GM23338 (cell line): ENCODE measurements at regions not wholly inside any gene's neighbourhood (a gene's known extent, or its start where the extent isn't known, plus 50 kb on each side); places are given as distances from the start of the nearest gene placed in this dataset.

ENCODE experiments used
- ATAC-seq: fragments of 200-7000 bp; cut with Tn5 transposase; 3 replicates; pipeline ENCODE4 v1.9.1; 2020
- DNase-seq: peaks from one replicate; pipeline ENCODE4 v3.0.0-alpha.2; 2015; ENCODE audit warnings: low spot score
- H2AFZ ChIP-seq: fragments of 200-600 bp; sonication (generic); 2 replicates; pipeline ENCODE4 v1.8.0; 2016; ENCODE audit warnings: antibody characterized with exemption, mild to moderate bottlenecking, moderate library complexity
- H3F3A ChIP-seq: fragments of 200-600 bp; sonication (generic); replicated peaks from 2 replicates; pipeline ENCODE4 v1.8.0; 2017; ENCODE audit warnings: antibody characterized with exemption, mixed run types, low read depth
- H3K27ac ChIP-seq: fragments of 200-600 bp; sonication (generic); 2 replicates; pipeline ENCODE4 v1.6.1; 2016; ENCODE audit warnings: low read depth
- H3K27me3 ChIP-seq: fragments of 200-600 bp; sonication (generic); 2 replicates; pipeline ENCODE4 v1.8.0; 2016; ENCODE audit warnings: mild to moderate bottlenecking, mixed run types, moderate library complexity; ENCODE audit not compliant: insufficient read depth
- H3K36me3 ChIP-seq: fragments of 200-600 bp; sonication (generic); 2 replicates; pipeline ENCODE4 v1.8.0; 2016; ENCODE audit warnings: mild to moderate bottlenecking; ENCODE audit not compliant: insufficient read depth
- H3K4me1 ChIP-seq: fragments of 200-600 bp; sonication (generic); 2 replicates; pipeline ENCODE4 v1.8.0; 2016; ENCODE audit warnings: mild to moderate bottlenecking, moderate library complexity; ENCODE audit not compliant: insufficient read depth
- H3K4me2 ChIP-seq: fragments of 200-600 bp; sonication (generic); 2 replicates; pipeline ENCODE4 v1.7.1; 2017; ENCODE audit warnings: mixed run types
- H3K4me3 ChIP-seq: fragments of 200-600 bp; sonication (generic); 2 replicates; pipeline ENCODE4 v1.6.1; 2016; ENCODE audit warnings: mixed run types
- H3K79me2 ChIP-seq: fragments of 200-600 bp; sonication (generic); replicated peaks from 2 replicates; pipeline ENCODE4 v1.8.0; 2017; ENCODE audit warnings: mild to moderate bottlenecking; ENCODE audit not compliant: insufficient read depth
- H3K9me2 ChIP-seq: fragments of 200-600 bp; sonication (generic); 2 replicates; pipeline ENCODE4 v1.8.0; 2017; ENCODE audit not compliant: insufficient read depth
- H4K20me1 ChIP-seq: fragments of 200-600 bp; sonication (generic); replicated peaks from 2 replicates; pipeline ENCODE4 v1.8.0; 2017; ENCODE audit warnings: mild to moderate bottlenecking; ENCODE audit not compliant: insufficient read depth
- H3K27ac Mint-ChIP-seq: 2 replicates; pipeline ENCODE4 v1.8.0; 2020; ENCODE audit warnings: inconsistent platforms, mild to moderate bottlenecking, moderate library complexity, mixed read lengths
- H3K27me3 Mint-ChIP-seq: 3 replicates; pipeline ENCODE4 v1.8.0; 2022; ENCODE audit warnings: low read depth, mild to moderate bottlenecking, moderate library complexity, mixed read lengths, inconsistent platforms; ENCODE audit not compliant: insufficient read depth, poor library complexity
- H3K36me3 Mint-ChIP-seq: 3 replicates; pipeline ENCODE4 v1.8.0; 2021; ENCODE audit warnings: low read depth, mild to moderate bottlenecking, inconsistent platforms, moderate library complexity, mixed read lengths
- H3K4me1 Mint-ChIP-seq: 3 replicates; pipeline ENCODE4 v1.8.0; 2020; ENCODE audit warnings: mild to moderate bottlenecking, inconsistent platforms, mixed read lengths
- H3K4me3 Mint-ChIP-seq: 3 replicates; pipeline ENCODE4 v1.8.0; 2021; ENCODE audit warnings: moderate library complexity, mild to moderate bottlenecking, inconsistent platforms, mixed read lengths
- H3K9me3 Mint-ChIP-seq: 3 replicates; pipeline ENCODE4 v1.8.0; 2020; ENCODE audit warnings: moderate library complexity, mild to moderate bottlenecking, inconsistent platforms, mixed read lengths
- CREB1 ChIP-seq: fragments of 250-450 bp; sonication (Bioruptor Pico); IDR thresholded peaks from 2 replicates; pipeline ENCODE4 v1.5.0; 2020; ENCODE audit warnings: low read depth, mild to moderate bottlenecking, moderate library complexity
- CTCF ChIP-seq, 2 experiments: fragments of 200-600 bp in 1 of 2; sonication (generic) in 1 of 2; conservative IDR thresholded peaks; 2 replicates each; pipeline versions ENCODE4 v1.5.1 to v1.6.1; 2016 to 2017; ENCODE audit warnings: antibody characterized with exemption in 2 of 2, low read depth in 2 of 2, mild to moderate bottlenecking in 2 of 2, moderate library complexity in 1 of 2
- ETS1 ChIP-seq: IDR thresholded peaks from 2 replicates; pipeline ENCODE4 v1.6.1; 2016; ENCODE audit warnings: antibody characterized with exemption
- EZH2 ChIP-seq: fragments of 200-600 bp; sonication (generic); IDR thresholded peaks from one replicate; pipeline ENCODE4 v1.8.0; 2017; ENCODE audit warnings: antibody characterized with exemption, mild to moderate bottlenecking, low read depth; ENCODE audit not compliant: unreplicated experiment
- EZH2phosphoT487 ChIP-seq: fragments of 200-600 bp; sonication (generic); IDR thresholded peaks from one replicate; pipeline ENCODE4 v1.8.1; 2018; ENCODE audit warnings: antibody characterized with exemption; ENCODE audit not compliant: unreplicated experiment
- JUNB ChIP-seq: IDR thresholded peaks from one replicate; pipeline ENCODE4 v1.6.1; 2016; ENCODE audit warnings: antibody characterized with exemption; ENCODE audit not compliant: unreplicated experiment
- NANOG ChIP-seq: IDR thresholded peaks from 2 replicates; pipeline ENCODE4 v1.6.1; 2016; ENCODE audit warnings: antibody characterized with exemption, borderline replicate concordance
- POLR2AphosphoS5 ChIP-seq: IDR thresholded peaks from 2 replicates; pipeline ENCODE4 v1.6.1; 2016; ENCODE audit warnings: antibody characterized with exemption, low read depth
- REST ChIP-seq: IDR thresholded peaks from one replicate; pipeline ENCODE4 v1.6.1; 2018; ENCODE audit warnings: antibody characterized with exemption; ENCODE audit not compliant: unreplicated experiment
- STAT1 ChIP-seq: IDR thresholded peaks from one replicate; pipeline ENCODE4 v1.6.1; 2016; ENCODE audit warnings: antibody characterized with exemption; ENCODE audit not compliant: unreplicated experiment
- ZNF114 ChIP-seq: fragments of 250-450 bp; sonication (Bioruptor Pico); IDR thresholded peaks from 2 replicates; pipeline ENCODE4 v1.5.0; 2020; ENCODE audit warnings: mild to moderate bottlenecking, moderate library complexity
- ZNF331 ChIP-seq: fragments of 250-450 bp; sonication (Bioruptor Pico); IDR thresholded peaks from 2 replicates; pipeline ENCODE4 v1.5.0; 2020; ENCODE audit warnings: low read depth, mild to moderate bottlenecking, moderate library complexity
- TF ChIP-seq, protein P1 (sequence below): fragments of 250-450 bp; sonication (Bioruptor Pico); IDR thresholded peaks from 2 replicates; pipeline ENCODE4 v1.5.0; 2020; ENCODE audit warnings: mild to moderate bottlenecking, moderate library complexity

GRCh38 chr2:186032930-186033329 lies 294.3 kb downstream of the FSIP2 start (continued):
- TF ChIP-seq ZNF331: no peak
- TF ChIP-seq EZH2: no peak
- TF ChIP-seq JUNB: no peak

- TF ChIP-seq CTCF (conservative IDR thresholded peaks at IDR 0.05; ENCODE audit: low read depth in 2 of 2) (no peak), EZH2 (no peak), CREB1 (CRISPR knock-in tag) (no peak), STAT1 (no peak), JUNB (no peak), EZH2phosphoT487 (no peak), ZNF114 (CRISPR knock-in tag) (no peak), NANOG (no peak), POLR2AphosphoS5 (no peak), ETS1 (no peak), ZNF331 (no peak), REST (no peak)
- TF ChIP-seq, protein P1, sequence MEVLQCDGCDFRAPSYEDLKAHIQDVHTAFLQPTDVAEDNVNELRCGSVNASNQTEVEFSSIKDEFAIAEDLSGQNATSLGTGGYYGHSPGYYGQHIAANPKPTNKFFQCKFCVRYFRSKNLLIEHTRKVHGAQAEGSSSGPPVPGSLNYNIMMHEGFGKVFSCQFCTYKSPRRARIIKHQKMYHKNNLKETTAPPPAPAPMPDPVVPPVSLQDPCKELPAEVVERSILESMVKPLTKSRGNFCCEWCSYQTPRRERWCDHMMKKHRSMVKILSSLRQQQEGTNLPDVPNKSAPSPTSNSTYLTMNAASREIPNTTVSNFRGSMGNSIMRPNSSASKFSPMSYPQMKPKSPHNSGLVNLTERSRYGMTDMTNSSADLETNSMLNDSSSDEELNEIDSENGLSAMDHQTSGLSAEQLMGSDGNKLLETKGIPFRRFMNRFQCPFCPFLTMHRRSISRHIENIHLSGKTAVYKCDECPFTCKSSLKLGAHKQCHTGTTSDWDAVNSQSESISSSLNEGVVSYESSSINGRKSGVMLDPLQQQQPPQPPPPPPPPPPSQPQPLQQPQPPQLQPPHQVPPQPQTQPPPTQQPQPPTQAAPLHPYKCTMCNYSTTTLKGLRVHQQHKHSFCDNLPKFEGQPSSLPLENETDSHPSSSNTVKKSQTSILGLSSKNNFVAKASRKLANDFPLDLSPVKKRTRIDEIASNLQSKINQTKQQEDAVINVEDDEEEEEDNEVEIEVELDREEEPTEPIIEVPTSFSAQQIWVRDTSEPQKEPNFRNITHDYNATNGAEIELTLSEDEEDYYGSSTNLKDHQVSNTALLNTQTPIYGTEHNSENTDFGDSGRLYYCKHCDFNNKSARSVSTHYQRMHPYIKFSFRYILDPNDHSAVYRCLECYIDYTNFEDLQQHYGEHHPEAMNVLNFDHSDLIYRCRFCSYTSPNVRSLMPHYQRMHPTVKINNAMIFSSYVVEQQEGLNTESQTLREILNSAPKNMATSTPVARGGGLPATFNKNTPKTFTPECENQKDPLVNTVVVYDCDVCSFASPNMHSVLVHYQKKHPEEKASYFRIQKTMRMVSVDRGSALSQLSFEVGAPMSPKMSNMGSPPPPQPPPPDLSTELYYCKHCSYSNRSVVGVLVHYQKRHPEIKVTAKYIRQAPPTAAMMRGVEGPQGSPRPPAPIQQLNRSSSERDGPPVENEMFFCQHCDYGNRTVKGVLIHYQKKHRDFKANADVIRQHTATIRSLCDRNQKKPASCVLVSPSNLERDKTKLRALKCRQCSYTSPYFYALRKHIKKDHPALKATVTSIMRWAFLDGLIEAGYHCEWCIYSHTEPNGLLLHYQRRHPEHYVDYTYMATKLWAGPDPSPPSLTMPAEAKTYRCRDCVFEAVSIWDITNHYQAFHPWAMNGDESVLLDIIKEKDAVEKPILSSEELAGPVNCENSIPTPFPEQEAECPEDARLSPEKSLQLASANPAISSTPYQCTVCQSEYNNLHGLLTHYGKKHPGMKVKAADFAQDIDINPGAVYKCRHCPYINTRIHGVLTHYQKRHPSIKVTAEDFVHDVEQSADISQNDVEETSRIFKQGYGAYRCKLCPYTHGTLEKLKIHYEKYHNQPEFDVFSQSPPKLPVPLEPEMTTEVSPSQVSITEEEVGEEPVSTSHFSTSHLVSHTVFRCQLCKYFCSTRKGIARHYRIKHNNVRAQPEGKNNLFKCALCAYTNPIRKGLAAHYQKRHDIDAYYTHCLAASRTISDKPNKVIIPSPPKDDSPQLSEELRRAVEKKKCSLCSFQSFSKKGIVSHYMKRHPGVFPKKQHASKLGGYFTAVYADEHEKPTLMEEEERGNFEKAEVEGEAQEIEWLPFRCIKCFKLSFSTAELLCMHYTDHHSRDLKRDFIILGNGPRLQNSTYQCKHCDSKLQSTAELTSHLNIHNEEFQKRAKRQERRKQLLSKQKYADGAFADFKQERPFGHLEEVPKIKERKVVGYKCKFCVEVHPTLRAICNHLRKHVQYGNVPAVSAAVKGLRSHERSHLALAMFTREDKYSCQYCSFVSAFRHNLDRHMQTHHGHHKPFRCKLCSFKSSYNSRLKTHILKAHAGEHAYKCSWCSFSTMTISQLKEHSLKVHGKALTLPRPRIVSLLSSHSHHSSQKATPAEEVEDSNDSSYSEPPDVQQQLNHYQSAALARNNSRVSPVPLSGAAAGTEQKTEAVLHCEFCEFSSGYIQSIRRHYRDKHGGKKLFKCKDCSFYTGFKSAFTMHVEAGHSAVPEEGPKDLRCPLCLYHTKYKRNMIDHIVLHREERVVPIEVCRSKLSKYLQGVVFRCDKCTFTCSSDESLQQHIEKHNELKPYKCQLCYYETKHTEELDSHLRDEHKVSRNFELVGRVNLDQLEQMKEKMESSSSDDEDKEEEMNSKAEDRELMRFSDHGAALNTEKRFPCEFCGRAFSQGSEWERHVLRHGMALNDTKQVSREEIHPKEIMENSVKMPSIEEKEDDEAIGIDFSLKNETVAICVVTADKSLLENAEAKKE (CRISPR knock-in tag): no peak
- H3F3A ChIP-seq: no peaks in the 10 kb centered on the region
- ATAC-seq (no peak), DNase-seq (no peak)
- no peak overlapping the region for H3K4me3 ChIP-seq
- Mint-ChIP-seq H3K9me3 (no peaks in the 10 kb centered on the region), H3K4me1 (no peaks in the 10 kb centered on the region), H3K27ac (peak overlapping the region; percentile 21; the same call in 1 of the 2 replicates), H3K4me3 (no peak overlapping the region), H3K36me3 (no peaks in the 10 kb centered on the region), H3K27me3 (peaks cover 1% of the 10 kb centered on the region)
- H2AFZ ChIP-seq: no peak overlapping the region
- H3K27ac ChIP-seq: no peak overlapping the region
- no peaks in the 10 kb centered on the region for H3K27me3 ChIP-seq
- no peak overlapping the region for H3K4me2 ChIP-seq
- no peaks in the 10 kb centered on the region for H3K79me2 ChIP-seq
- H3K36me3 ChIP-seq: no peaks in the 10 kb centered on the region
- H3K9me2 ChIP-seq: no peaks in the 10 kb centered on the region
- no peaks in the 10 kb centered on the region for H4K20me1 ChIP-seq
- H3K4me1 ChIP-seq: no peaks in the 10 kb centered on the region
These were observed 294.9 kb downstream of the FSIP2 start for GRCh38 chr2:186033541-186033940.
